ENCODE measurements at regions not wholly inside any gene's neighbourhood (a gene's known extent, or its start where the extent isn't known, plus 50 kb on each side); places are given as distances from the start of the nearest gene placed in this dataset.

DNA sequence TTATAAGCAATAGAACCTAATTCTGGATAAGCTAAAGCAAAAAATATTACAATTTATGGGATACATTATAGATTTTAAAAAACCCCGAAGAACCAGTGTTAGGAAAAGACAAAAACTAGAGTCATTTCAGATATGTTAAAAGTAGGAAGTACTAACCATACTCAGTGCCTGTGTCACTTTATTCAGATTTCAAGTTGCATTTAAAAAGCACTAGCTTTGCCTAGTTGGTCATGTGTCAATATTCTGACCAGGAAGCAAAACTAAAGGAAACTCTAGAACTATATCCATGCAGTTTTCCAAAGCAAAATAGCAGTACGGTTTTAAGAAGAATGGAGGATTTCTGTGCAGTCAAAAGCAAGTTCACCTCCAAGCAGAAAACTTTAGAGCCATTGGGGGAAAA, 88.4 kb downstream of the RAP2B start:
- no peak for TF ChIP-seq EZH2 (IDR thresholded peaks at IDR 0.05; ENCODE audit: low read length, missing control alignments)
- TF ChIP-seq, protein P1, sequence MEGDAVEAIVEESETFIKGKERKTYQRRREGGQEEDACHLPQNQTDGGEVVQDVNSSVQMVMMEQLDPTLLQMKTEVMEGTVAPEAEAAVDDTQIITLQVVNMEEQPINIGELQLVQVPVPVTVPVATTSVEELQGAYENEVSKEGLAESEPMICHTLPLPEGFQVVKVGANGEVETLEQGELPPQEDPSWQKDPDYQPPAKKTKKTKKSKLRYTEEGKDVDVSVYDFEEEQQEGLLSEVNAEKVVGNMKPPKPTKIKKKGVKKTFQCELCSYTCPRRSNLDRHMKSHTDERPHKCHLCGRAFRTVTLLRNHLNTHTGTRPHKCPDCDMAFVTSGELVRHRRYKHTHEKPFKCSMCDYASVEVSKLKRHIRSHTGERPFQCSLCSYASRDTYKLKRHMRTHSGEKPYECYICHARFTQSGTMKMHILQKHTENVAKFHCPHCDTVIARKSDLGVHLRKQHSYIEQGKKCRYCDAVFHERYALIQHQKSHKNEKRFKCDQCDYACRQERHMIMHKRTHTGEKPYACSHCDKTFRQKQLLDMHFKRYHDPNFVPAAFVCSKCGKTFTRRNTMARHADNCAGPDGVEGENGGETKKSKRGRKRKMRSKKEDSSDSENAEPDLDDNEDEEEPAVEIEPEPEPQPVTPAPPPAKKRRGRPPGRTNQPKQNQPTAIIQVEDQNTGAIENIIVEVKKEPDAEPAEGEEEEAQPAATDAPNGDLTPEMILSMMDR (conservative IDR thresholded peaks at IDR 0.05 in 1 of 2, IDR thresholded peaks at IDR 0.05 in 1 of 2; ENCODE audit: low read depth in 1 of 2, low read length in 2 of 2) = no peak

Data from fibroblast of lung (primary cell).